ENCODE measurements at regions not wholly inside any gene's neighbourhood (a gene's known extent, or its start where the extent isn't known, plus 50 kb on each side); places are given as distances from the start of the nearest gene placed in this dataset.

DNA sequence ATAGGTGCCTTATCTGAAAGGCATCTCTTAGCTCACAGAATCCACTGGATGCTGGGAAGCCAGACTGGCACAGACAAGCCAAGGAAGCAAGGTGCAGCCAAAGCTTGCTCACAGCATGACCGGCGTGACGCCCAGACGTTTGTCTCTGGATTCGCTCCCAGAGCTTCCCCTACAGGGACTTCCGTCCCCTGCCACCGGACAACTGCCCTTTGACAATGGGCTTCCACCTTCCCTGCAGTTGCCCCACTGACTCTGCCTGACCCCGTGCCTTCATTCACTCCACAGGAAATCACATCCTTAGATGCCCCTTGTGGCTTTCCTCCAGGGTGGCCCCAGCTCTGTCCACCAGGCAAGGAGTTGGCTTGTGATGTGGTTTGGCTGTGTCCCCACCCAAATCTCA is 94.8 kb upstream of the CDH4 start:
- DNase-seq = no peak

DNA sequence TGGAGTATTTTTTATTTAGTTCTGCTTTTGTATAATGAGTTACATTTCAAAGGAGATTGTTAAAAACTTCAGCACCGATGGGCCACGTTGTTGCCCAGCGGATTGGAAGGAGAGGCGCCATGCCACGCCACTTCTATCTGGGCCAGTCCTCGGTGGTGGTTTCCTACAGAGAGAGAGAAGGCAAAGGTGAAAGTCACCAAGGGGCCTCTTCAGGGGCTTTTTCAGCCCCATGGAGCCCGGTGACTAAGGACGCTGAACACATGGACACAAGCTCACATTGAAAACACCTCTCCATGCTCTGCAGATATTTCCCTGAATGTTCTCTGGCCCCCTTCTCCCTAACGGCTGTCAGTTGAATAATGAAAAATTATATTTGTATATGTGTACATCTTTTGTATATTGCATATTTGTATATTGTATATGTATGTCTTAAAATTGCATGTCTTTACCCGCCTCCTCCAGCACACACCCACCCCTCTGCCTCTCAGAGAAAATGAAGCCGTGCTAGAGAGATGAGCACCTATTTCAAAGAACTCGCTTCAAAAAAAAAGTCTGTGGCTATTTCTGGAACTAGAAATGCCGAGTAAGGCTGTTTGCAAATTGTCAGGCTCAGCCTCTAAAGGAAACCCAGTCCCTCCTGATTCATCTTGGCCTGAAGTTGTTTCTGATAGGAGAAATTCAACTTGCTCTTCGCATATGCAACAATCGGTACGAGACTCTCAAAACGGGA is 91.9 kb upstream of the CDH4 start:
- DNase-seq = no peak

DNA sequence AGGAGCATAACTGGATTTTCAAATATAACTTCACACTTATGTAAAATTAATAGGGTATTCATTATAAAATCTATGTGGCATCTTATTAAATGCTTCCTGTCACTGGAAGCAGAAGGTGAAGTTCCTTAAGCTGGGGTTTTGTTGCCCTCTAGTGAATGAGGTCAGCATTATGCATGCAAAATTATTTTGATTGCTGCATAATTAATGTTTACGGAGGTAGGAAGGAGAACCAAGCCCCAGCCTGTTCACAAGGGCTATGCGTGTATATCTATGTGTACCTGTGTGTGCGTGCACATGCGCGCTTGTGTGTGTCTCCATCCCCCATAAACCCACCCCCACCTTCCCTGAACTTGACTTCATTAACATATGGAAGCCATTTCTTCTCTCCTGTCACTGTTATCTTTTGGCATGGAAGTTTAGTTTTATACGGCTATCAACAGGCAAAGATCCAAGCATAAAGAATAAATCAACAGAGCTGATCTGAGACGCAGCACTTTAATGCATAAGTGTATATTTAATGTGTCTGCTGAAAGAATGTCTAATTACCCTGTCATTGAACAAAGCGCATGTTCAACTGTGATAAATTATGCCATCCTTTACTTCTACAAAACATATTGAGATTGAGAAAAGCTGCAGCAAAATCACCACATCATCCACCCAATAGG is 90.2 kb upstream of the CDH4 start:
- no peak for DNase-seq

DNA sequence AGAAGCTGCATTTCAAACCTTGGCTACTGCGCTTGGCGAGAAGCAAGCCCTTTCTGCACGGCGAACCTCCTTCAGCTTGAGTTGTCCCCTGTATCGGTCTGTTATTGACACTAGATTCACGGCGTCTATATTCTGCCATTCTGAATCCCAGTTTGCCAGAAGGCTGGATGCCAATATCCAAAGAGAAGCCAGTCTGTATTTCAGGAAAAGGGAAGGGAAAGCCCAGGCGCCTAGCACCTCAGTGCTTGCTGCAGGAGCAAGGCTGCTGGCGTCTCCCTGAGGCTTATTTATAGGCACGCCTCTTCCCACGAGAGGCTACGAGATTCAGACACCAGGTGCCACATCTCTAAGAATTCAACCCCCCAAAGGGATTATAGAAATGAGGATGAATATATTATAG is 89.6 kb upstream of the CDH4 start:
- DNase-seq = no peak

DNA sequence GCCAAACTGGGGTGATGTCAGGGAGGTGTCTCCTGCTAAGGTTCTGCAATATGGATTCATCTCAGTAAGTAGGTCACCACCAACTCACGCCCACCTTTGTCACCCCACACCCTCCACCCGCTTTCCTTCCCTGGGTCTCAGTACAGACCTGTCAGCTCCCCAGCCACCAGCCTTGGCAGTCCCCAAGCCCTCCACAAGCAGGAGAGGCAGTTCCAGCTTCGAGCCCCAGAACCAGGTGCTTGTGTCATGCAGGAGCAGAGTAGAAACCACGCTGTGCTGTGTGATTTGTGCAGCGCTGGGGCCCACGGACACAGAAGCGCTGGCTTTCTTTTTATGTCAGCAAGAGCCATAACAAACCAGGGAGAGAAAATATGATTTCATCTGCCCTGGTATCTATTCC is 89.0 kb upstream of the CDH4 start:
- no peak for DNase-seq

DNA sequence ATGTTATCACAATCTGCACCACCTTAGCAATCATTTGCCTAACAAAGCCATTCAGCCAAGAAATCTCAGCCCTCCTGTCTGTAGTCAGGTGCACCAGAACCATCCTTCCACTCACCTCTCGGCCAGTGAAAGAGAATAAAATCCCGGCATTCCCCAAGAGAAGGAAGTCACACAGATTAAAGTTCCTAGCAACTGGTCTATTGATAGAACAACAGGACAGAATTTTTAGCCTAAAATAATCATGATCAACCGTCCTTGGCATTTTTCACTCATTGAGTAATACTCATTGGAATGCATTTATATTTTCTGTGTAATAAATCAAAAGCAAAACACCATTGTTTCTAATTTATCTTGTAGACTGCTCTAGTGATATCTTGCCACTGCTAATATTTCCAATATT is 85.7 kb upstream of the CDH4 start:
- no peak for DNase-seq

DNA sequence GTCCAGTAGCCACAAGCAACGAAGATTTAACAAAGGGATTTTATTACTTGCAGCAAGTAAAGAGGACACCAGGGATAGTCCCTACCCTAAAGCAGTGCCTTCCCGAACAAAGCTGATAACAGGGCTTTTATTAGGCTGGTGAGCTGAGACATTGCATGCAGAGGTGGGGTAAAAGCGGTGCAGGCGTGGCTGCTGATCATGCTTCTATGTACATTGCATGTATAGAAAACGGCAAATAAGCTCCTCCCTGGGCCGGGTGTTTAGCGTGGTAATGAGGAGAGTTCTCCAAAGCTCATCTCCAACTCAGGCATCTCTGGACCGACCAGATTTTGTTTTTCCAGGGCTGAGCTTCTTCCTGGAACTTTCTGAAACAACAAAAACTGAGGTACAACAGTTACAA is 83.5 kb upstream of the CDH4 start:
- DNase-seq = no peak

DNA sequence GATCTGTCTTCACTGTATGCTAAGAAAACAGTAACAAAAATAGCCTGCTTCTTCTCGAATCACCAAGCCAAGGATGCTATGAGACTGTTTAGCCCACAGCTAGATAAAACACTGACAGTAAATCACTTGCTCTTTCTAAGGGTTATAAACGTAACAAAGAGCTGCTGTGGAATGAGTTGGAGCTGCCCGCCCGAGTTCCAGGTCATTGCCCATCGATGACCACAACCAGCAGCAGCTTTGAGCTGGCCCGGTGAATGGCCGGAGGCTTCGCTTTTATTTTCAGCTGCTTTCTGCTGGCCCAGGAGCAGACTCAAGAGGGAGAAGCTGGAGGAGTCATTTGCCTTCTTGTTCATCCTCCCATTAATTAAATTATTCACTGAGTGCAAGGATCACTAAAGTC is 82.2 kb upstream of the CDH4 start:
- no peak for DNase-seq

DNA sequence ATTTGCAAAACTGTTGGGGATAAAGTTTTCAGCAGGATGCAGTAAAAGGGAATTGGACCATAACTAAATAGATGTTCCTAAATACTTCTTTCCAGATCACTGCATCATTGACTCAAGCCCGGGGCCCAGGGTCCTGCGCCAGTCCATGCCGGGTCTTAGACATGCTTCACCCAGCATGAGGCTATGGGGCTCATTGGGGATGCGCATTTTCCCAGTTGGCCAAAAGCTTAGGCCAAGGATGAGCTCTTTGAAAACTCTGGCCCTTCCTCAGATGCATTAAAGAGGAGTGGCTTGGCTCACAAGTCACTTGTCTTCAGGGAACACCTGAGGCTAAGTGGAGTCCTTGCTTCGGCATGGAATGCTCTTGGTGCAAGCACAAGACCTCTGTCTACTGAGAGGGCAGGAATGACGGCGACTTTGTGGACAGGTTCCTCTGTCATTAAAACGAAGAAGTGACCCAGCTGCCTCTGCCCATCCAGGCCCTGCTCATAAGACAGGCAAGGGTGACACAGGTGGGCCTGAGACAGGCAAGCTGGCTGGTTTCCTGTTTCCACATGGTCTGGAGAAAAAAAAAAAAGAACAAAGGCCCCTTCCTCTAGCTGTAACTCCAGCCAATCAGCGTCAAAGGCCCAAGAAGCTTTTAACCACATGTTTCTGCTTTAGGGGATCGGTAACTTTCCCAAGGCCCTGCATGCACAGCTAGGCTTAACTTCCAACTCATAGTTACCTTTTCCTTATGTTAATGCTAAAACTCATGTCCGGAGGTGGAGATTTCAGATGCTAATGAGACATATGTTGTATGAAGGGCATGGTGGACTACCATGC is 81.4 kb upstream of the CDH4 start:
- no peak for DNase-seq

DNA sequence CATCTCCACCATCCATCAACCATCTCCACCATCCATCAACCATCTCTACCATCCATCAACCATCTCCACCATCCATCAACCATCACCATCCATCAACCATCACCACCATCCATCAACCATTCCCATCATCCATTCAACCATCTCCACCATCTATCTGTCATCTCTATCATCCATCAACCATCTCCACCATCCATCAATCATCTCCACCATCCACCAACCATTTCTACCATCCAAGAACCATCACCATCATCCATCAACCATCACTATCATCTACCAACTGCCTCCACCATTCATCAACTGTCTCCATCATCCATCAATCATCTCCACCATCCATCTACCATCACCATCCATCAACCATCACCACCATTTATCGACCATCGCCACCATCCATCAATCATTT is 78.8 kb upstream of the CDH4 start:
- no peak for DNase-seq

DNA sequence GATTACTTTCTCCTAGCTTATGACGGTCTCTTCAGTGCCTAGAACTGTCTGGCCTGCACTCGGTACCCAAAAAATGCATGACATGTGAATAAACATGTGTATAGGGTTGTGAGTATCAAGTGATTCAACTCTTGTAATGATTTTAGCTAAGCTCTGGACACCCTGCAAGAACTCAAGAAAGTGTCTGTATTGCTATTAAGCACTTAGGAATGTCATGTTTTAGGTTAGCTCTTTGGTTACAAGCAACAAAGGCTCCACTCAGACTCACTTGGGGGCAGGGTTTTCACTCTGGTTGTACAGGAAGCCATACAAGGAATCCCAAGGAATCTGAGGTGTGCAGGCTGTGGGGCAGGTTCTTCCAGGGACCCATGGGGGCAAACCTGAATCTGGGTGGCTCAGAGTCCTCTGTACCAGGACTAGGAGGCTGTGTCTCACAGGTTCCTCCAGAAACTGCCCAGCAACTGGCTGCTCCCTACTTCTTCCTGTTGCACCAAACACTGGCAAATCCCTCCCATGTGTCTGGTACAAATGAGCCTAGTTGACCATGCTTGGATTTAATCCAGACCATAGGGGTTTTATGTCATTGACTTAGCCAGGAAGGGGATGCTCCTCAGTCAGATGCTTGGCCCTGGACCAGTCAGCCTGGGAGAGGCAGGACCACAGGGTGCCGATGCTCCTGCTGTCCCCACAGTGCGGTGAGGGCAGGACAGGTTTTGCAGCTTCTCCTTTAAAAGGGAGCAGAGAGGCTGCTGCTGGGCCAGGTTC is 77.9 kb upstream of the CDH4 start:
- no peak for DNase-seq

DNA sequence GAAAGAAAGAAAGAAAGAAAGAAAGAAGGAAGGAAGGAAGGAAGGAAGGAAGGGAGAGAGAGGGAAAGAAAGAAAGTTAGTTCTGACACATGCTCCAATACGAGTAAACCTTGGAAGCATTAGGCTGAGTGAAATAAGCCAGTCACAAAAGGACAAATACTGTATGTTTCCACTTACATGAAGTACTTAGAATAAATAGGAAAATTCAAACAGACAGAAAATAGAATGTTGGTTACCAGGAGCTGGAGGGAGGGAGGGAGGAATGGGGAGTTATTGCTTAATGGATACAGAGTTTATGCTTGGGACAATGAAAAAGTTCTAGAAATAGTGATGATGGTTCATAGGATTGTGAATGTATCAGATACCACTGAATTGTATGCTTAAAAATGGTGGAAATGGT is 75.2 kb upstream of the CDH4 start:
- no peak for DNase-seq

DNA sequence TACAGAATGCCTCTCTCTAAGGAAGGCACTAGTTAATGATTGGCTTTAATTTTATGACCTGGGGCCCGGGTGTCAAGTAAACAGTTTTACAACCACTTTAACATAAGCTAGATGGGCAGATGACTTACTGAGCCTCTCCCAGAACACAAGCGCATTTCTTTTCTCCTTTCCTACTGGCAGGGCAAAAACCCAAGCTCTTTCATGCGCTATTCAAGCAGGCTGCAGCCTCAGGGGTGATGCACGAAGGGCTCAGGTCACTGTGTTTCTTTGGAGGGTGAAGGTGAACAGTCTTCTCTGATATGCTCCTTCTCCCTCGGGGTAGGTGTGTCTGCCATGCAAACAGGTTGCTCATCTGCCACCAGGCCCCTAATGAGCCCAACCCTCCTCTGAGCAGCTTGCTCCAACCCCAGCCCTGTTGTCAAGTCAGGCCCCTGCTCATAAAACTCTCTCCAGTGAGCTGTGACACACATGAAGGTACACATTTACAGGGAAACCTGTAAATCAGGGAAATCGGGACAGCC is 73.5 kb upstream of the CDH4 start:
- no peak for DNase-seq

DNA sequence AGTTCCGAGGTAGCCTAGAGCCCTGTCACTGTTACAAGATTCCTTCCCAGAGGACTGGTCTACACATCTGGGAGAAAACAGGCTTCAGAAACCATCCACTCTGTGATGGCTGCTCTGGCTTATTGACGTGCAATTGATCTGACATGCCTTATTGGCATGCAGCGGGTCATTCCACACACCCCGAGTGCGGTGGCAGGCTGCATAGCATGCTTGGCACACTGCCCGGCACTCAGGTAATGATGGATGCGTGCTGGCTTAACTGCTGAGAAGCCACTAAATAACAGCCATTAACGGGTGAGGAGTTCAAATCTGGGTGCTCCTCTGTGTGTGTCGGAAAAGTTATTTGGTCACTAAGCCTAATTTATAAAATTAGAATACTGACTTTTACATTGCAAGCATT is 67.9 kb upstream of the CDH4 start:
- DNase-seq = no peak

DNA sequence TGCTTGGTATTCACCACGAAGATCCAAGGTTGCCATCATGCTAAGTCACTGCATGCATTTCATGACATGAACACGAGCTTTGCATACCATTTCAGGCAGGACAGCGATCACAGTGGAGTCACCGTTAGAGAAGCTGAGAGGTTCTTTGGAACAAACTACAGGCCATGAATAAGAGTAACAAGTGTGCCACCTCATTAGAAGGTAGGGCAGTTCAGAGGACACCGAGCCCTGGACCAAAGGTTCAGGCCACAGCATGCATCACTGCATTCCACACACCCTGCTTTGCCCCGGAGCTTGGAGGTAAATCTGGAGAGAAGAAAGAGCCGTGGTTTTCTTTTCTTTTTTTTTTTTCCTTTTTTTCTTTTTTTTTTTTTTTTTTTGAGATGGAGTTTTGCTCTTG is 66.9 kb upstream of the CDH4 start:
- no peak for DNase-seq

DNA sequence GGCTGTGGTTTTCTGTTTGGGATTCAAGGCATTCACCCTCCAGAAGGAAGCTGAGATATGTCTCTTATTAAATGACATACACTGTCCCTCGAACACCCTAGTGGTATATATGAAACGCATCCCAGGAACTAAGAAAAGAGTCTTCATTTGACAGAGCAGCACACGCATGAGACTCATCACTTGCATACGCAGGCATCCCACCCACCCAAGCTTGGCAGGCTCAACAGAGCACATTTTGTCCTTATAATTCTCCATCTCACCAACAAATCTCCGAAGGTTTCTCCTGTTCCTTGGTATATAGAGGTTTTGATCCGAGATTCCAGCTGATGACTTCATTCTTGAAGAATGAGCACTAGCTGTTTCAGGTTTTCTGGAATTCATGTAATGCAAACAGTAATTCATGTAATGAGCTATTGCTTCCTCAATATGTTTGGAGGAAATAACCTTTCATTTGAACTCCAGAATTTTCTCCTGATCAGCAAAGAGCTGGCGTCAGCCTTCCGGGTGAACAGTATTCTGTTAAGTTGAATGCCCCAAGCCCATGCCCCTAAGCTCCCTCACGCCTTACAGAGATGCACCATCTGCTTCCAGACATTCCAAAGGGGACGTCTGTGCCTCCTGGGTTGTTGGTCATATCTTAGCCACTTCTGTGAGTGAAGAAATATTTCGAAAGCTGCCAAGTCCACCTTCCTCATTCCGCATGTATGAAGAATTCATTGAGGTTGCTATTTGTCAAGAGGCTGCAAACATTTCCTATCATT is 66.0 kb upstream of the CDH4 start:
- DNase-seq = no peak

DNA sequence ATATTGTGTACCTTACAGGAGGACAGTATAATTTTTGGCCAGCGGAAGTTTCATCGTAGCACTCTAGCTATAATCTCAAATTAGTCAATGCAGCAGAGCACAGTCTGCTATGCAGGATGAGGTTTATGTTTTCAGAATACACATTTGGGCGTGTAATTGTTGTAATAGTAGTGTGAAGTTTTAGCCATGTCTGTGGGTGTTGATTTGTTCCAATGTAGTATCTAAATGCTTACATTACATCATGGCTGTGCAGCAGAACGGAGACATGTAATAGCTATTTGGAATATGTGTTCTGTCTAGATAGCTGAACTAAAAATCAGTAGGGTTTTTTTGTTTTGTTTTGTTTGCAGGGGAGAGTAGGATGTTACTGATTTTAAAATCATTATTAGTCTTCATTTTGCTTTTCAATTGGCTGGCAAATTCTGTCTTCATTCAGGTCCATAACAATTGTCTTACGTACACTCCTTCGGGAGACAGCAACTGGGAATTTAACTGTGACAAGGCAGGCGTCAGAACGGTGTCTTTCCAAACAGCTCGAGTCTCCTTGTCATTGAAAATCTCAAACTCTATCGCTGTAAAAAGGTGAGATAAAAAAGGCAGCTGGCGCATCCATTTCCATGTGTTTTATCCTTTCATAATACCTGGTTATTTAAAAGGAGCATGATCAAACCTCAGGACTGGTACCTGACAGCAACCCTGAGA is 65.1 kb upstream of the CDH4 start:
- DNase-seq = no peak

DNA sequence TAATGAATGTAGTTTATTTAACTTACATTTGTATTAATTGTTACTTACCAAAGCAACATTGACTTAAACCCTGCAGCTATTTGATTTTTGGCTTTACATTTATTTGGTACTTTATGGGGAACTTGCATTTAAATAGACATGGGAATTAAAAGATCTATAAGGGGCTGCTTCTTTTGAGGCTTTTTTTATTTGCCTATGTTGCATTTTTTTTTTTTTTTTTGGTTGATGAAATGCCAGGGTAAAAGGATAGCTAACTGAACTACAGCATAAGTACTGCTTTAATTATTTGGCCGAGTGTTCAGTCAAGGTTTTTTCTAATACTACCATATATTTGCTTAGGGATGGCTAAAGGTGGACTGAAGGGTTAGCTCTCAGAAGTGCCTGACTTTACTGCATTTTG is 62.5 kb upstream of the CDH4 start:
- DNase-seq = no peak

DNA sequence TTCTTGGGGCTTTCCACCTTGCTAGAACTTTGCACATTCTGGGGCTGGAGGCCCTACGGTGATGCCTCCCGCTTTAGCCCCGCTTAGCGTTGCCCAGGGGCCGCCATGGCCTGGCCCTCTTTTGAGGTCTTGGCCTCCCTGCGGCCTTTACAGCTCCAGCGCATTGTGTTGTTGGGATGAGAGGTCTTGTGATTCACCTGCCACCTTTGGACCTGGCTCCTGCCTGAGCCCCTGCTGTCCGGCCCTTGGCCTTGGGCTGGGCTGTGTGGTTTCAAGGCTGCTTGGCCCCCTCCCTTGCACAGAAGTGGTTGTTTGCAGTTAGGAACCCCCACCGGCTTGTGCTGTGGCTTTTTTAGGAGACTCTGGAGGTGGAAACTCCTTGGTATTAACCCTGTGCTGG is 61.0 kb upstream of the CDH4 start:
- no peak for DNase-seq

DNA sequence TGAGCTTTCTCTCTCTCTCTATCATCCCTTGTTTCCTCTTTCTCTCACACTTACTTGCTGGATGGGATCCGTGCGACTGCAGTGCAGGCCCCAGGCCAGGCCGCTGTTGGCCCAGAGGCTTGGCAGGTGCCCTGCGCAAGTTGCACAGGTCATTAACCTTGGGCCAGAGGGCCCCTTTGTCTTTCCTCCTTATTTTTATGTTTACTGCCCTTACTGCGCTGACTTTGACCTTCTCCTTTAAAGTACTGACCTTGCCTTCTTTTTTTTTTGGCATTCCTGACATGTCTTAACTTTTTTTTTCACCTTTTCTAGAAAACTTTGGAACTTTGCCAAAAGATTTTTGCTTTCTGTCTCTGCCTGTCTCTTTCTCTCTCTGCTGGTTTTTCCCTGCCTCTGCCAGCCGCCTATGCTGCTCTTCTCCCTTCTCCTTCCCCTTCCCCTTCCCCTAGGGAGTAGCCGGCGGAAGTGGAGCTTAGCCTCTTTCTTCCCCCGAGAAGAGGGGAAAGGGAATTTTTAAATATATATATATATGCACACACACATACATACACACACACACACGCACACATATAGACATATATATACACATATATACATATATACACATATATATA is 59.6 kb upstream of the CDH4 start:
- no peak for DNase-seq

DNA sequence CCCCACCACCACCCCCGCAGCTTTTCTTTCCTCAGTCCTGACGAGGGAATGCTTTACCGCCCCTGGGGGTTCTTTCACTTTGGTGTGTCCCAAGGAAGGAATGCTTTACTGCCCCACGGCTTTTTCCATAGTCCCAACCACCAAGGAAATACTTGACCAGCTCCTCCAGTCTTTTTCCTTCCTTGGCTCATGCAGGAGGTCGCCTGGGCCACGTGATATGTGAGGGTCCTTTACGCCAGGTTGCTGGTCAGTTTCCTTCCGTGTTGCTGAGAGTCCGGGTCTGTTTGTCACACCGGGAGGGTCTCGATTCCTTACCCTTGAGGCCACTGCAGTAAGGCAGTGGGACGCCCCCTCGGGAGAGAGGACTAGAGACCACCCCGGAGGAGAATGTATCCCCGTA is 58.9 kb upstream of the CDH4 start:
- no peak for DNase-seq

All from NCI-H1694 (cell line).